Ureter (tissue), 1 donor: ENCODE measurements at regions not wholly inside any gene's neighbourhood (a gene's known extent, or its start where the extent isn't known, plus 50 kb on each side); places are given as distances from the start of the nearest gene placed in this dataset.

Source experiments
- DNase-seq: peaks from one replicate; pipeline ENCODE4 v3.0.0-alpha.2; 2020; ENCODE audit warnings: low spot score
- donor health status: DM: yes; HTN: yes; CAD: no.

DNA sequence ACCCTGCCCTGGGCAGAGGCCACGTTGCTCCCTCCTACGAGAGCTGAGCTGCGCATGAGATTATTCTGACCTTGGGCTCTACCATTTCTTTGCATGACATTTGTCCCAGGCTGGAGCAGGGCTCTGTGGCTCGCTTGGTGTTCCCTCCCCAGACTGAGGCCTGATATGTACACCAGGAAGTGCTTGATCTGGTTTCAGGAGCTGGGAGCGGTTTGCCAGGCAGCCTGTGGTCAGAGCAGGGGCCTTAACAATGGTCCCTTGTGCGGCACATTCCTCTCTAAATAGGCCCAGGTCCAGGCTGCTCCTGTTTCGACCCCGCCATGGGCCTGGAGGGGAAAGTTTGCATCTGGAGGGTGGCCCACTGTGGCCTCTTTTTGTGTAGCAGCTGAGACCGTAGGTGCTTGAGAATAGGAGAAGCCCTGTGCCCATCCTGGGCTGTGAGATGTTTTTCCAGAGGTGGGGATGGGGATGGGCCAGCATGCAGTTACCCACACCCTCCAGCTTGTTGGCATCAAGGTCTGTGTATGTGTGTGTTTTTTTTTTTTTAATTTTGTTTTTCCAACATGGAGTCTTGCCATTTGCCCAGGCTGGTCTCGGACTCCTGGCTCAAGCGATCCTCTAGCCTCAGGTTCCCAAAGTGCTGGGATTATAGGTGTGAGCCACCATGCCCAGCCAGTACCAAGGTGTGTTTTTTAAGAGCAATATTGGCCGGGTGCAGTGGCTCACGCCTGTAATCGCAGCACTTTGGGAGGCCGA, 253.9 kb downstream of the SEC14L1 start:
- DNase-seq = no peak

DNA sequence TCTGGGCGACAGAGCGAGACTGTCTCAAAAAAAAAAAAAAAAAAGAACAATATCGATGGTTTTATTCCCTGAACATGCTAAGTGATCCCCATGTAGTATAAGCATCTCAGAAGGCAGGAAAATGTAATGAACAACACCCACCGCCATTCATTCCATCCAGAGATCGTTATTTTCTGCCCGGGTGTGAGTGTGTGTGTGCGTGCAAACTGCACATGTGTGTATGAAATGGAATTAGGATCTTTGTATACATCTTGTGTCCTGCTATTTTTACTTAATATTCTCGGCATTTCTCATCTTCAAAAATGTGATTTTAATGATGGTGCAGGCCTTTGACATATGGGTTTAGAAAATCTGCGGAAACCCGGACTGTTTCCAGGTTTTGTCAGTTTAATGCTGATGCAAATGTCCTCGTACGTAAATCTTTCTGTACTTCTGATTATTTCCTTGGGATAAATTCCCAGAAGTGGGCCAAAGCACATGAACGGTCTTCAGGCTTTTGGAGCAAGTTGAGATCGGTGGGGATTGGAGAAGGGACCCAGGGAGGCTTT, 254.8 kb downstream of the SEC14L1 start:
- no peak for DNase-seq

DNA sequence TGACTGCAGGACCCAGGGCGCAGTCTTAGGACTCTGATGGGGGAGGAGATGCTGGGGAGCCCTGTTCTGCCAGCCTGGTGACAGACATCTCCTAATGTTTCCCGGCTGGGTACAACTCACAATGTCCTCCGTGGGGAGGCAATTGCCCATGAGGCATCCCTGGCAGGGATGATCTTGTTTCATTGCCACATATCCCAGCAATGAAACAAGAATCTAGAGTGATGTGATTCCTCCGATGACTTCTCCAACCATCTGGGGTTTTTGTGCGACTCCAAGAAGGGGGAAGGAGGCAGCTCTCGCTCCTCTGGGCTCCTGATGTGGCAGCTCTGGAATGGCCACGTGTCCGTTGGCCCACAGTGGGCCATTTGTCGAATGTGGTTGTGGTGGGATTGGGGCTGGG, 255.8 kb downstream of the SEC14L1 start:
- no peak for DNase-seq

DNA sequence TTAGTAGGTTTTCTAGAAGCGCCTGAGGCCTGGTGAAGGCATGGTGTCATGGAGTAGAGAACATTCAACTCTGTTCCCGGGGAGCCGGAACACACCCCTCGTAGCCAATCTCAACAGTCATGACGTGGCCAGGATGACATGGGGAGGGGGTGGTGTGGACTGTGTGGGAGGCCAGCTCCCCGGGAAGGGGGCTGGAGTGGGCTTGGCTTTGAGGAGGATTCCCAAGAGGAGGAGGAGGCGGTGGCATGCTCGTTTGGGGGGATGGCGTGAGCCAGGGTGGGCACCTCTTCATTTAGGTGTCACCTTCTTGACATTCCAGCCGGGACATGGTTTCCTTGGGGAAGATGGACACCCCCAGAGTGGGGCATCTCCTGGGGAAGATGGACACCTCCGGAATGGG, 257.5 kb downstream of the SEC14L1 start:
- no peak for DNase-seq

DNA sequence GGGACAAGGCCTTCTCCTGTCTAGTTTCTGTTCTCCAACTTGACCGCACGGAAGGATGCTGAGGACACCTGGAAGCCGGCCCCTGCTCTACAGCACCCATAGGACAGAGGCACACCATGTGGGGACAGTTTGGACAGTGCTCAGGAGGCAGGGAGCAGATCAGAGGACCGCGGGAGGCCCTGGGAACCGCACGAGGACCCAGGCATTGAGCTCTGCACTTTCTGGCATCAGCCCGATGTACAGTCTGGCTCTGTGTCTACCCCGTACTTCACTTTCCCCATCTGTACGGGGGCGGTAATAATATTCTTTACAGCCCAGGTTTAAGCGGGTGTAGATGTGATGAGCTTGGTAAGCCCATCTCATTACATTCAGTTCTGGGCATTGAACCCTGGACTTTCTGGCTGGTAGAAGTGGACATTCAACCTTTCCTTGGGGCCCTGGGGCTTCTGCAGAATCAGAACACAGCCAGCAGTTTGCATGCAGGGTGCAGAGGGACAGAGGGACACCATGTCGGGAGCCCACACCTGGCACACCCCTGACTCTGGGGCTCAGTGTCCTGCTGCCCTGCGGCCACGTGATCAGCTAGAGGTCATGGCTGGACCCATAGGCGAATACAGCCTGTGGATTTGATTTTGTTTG, 258.7 kb downstream of the SEC14L1 start:
- no peak for DNase-seq

DNA sequence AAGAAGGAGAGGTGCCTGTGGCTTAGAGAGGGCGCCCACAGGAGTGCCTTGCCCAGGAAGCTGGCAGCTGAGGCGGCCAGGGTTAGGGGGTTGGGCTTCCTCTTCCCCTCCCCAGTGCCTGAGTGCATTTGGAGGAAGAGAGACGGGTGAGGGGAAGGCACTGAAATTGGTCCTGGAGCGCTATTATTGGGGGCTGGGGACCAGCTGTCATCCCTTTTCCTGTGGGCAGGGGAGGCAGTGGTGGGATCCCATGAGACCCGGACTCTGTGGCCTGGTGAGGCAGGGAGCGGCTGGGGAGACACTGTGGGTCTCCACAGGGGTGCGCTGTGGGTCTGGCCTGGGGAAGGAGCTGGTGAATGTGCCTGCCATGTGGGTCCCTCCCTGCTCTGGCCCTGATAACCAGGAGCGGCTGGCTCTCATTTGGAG, 259.7 kb downstream of the SEC14L1 start:
- no peak for DNase-seq

DNA sequence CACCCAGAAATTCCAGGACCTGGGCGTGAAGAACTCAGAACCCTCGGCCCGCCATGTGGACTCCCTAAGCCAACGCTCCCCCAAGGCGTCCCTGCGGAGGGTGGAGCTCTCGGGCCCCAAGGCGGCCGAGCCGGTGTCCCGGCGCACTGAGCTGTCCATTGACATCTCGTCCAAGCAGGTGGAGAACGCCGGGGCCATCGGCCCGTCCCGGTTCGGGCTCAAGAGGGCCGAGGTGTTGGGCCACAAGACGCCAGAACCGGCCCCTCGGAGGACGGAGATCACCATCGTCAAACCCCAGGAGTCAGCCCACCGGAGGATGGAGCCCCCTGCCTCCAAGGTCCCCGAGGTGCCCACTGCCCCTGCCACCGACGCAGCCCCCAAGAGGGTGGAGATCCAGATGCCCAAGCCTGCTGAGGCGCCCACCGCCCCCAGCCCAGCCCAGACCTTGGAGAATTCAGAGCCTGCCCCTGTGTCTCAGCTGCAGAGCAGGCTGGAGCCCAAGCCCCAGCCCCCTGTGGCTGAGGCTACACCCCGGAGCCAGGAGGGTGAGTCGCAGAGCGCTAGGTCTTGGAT, 261.5 kb downstream of the SEC14L1 start:
- no peak for DNase-seq

DNA sequence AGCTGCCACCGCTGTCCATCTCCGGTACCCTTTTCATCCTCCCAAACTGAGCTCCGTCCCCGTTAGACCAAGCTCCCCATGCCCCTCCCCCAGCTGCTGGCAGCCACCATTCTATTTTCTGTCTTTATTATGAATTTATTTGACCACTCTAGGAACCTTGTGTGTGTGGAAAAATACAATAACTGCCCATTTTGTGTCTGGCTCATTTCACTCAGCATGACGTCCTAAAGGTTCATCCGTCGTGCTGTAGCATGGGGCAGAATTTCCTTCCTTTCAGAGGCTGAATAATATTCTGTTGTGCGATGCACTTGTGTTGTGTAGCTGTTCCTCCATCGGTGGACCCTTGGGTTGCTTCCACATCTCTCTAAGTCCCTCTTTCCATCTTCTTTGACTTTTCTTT, 263.1 kb downstream of the SEC14L1 start:
- DNase-seq = no peak

DNA sequence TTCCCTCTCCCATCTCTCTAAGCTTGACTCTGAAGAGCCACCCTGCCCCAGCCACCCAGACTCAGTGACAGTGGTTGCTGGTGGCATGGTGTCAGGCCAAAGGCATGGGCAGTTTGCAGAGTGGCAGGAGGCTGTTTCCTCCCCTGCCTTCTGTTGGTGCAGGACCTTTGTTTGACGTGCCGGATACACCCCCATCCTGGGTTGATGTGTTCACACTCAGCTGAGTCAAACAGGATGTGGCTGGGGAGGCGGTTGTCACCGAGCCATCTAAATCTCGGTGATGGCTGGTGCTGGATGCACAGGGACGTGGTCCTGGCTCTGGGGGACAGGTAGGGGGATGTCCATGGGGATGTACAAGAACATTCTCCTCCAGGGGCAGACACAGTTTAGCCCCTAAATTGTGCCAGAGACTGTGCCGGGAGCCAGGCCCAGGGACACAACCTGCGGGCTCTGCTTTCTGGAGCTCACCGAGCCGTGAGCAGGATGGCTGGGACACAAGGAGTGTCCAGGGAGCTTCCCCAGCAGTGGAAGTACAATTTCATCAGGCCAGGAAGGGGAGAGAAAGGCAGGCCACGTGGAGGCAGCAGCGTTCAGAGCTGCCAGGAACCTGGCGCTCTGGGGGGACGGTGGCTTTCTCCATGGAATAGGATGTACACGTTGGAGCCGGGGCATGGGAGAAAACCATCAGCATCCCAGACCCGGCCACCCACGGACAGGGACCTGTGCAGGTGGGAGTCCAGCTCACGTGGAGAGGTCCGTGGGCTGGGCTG, 264.2 kb downstream of the SEC14L1 start:
- DNase-seq = no peak

DNA sequence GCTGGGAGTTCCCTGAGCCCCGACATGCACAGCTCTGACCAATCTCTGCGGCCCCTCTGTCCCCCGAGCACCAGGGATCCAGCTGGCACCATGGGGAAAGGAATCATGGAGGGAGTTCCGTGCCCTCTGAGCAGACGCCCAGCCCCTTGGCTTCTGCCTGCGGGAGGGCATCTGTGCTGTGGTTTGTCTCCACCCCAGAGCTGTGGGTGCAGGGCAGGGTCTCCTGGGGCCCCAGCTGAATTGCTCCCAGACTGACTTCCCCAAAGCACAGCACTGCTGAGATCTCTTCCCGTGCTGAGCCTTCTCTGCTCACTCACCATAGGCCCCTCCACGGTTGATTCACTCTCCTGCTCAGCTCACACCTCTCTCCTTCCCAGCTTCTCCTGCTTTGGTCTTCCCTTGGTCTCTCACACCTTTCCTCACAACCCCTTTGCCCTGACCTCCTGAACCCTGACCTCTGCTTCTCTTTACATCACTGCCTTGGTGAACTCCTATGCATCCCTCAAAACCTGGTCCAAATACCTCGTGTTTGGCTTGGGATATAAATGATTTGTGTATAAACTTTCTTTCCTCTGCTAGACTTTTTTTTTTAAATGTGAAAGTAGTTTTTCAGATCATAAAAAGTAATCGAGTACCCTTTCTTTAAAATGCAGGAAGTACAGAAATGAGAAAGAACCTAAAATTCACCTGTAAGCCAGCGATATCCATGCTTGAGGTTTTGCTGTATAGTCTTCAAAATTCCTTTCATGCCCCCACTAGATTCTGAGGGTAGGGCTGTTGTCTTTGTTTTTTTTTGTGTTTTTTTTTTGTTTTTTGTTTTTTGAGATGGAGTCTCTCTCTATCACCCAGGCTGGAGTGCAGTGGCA, 265.3 kb downstream of the SEC14L1 start:
- no peak for DNase-seq

DNA sequence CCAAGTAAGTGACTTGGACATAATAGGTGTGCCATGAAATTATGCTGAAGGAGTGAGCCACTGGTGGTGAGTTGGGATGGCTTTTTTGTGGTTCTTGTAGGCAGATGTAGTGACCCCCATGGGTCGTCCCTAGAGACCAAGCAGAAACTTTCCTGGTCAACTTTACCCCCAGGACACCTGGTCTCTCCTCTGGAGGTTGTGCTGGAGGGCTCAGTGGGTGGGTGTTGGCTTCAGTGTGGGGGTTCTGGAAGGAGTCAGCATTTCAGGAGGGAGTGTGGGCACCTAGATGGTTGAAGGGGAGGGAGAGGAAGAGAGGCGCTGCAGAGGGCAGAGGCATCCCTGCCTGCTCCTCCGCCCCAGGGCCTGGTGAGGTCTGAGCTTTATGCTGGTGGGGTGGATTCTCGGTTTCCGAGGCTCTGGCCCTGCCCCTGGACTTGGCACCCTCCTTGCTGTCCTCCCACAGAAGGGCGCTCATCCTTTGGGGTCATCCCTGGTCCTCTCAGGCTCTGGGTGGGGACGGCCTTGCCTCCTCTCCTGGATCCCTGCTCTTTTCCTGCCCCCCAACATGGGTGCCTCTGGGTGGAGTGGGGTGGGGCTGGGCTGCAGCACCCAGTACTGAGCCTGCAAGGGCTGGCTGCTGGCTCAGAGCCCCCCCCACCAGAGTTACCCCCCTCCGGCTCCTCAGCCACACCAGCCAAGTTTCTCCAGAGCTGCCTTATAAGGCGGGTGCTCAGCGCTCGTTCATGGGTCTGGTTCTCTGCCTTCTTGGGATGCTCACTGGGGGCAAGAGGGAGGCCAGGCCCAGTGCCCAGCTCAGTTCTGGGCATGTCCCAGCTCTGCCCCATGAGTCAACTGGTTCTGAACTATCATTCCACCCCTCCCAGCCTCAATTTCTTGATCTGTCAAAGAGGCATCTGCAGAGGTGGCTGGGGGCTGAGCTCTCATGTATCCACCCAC, 266.8 kb downstream of the SEC14L1 start:
- peak; percentile 70 for DNase-seq

DNA sequence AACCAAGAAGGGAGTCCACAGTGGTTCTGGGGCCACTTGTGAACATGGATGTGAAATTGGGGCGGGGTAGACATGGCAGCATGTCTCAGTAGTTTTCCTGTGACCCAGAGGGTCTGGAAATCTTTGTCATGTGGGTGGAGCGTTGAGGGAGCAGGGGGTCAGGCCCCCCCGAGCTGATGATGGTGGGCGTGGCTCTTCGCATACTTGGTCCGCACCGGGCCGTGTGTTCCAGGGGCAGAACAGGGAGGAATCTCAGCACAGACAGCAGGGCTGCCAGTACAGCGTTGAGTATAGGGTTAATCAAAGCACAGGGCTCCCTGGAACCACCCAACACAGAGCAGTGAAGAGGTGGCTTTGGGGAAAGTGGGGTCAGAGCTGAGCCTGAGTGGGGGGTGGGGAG, 267.5 kb downstream of the SEC14L1 start:
- DNase-seq = no peak

DNA sequence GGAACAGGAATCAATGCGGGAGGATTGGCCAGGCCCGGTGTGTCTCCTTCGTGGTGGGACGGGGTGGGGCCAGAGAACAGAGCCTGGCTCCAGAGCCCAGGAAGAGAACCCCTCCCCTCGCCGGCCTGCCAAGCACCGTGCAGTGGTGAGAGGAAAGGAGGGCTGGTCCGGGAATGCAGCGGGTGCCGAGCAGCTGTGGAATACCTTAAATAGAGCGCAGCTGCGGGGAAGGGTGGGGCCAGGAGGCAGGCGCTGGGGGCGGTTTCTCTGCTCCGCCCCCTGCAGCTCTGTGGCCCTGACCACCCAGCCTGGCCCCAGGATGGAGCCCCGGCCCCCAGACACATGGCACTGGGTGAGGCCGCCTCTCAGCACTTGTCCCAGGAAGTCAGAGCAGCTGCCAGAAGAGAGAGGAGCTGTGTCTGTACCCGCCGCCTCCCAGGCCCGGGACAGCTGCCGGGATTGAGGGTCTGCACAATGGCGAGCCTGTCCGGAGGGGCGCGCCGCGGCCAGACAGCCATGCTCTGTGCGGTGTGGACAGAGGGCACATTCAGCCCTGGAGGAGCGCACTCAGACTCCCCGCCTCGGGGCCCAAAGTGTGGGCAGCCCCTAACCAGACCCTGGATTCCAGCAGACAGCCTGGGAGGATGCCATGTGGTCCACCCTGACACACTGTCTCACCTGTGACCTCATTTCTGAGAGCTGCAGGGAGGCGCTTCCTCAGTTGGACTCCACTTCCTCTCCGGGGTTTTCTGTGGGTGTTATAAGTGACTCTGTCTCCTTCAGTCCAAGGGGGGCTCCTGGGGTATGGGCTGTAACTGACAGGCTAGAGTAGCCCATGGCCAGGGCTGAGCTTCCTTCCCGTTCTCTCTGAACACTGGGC, 268.8 kb downstream of the SEC14L1 start:
- peak; percentile 84 for DNase-seq

DNA sequence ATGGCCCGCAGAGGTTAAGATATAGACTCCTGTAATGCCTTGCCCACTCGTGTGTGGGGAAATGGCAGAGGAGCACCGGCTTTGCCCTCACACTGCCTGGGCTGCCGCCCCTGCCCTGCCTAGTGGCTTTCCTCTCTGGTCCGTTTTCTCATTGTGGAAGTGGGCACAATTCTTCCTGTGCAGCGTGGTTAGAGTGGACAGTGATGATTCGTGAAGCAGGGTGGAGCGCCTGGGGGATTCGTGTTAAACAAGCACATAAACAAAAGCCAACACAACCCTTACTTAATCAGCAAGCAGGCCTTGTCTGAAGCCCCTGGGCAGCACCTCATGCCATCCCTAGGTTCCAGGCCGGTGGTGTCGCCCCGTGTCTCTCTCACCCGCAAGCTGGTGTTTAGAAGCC, 269.7 kb downstream of the SEC14L1 start:
- DNase-seq = no peak

DNA sequence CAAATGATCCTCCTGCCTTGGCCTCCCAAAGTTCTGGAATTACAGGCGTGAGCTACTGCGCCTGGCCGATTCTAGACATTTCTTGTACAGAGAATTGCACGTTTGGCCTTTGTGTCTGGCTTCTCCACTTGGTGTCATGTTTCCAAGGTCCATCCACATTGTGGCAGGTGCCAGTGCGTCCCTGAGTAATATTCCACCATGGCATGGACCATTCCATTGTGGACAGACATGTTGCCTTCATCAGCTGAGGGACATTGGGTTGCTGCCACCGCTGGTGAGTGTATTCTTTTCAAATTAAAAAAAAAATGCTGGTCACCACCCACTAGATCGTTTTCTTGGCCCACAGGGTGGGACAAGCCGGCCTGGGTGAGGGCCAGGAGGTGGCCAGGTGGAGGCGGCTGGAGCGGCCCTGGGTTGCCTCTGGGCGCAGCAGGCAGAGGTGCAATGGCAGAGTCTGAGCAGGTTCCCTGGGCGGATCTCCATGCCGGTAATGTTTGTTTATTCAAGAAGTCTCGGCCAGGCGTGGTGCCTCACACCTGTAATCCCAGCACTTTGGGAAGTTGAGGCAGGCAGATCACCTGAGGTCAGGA, 274.1 kb downstream of the SEC14L1 start:
- no peak for DNase-seq

DNA sequence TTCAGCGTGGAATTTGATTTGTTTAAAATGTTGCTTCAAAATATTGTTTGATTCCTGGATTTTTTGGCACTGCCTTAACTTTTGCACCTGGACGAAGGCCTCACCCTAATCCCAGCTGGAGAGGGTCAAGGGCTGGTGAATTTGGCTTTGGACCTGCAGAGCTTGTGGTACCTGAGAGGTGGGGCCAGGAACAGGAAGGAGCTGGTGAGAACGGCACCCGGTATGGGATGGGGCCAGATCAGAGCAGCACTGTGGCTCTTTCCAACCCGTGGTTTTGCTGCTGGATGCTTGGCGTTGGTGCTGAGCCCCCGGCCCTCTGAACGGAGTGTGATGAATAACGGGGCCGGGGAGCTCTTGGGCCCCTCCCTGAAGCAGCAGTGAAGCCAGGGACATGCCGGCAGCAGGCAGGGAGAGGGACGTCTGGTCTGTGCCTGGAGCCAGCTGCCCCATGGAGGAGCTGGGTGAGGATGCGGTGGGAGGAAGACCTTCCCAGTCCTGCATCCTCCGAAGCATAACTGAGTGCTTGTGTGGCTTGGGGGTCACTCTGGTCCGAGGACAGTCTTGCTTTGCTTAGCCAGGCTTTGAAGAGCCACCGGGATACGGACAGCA, 275.4 kb downstream of the SEC14L1 start:
- DNase-seq = no peak

DNA sequence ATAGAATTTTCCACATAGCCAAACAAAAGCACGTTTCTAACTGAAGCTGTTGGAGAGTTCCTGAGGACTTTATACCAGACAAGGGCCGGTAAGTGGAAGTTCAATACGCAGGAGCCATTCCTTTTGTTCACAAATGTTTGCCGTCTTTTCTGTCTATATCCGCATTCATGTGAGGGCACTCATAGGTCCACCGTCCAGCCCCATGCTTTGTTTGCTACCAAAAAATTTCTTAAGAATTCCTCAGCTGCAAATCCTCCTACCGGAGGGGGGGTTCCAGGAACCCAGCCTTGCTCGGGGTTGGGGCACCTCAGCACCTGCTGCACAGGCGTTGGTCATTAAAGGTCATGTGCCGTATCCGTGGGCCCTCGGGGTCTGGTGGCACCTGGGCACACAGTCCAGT, 276.8 kb downstream of the SEC14L1 start:
- DNase-seq = no peak

DNA sequence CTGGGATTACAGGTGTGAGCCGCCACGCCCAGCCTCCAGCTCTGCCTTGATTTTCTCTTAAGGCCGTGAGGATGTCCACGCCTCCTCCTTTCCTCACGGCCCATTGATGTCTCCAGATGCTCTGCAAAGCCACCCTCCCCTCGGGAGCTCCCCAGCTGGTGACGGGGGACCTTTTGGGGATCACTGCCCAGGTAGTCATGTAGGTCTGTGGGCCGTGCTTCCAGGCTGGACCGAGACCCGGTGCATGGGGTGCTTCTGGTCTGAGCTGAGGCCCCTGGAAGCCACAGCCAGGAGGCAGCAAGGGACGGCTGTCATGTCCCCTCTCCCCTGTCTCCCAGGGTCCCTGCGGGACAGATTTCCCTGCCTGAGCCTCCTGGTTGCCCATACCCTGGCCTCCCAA, 277.8 kb downstream of the SEC14L1 start:
- DNase-seq = no peak
